H1 (cell line): ENCODE measurements at regions not wholly inside any gene's neighbourhood (a gene's known extent, or its start where the extent isn't known, plus 50 kb on each side); places are given as distances from the start of the nearest gene placed in this dataset.

ENCODE experiments used
- CTCF ChIA-PET: fragments of 300-600 bp; sonication (Branson Sonifier 250); formaldehyde crosslinking; loops from one replicate; lab custom pipeline; 2021; ENCODE audit not compliant: partially characterized antibody; lab: Charles Lee
- POLR2A ChIA-PET: fragments of 300-600 bp; sonication (Branson Sonifier 250); formaldehyde crosslinking; loops from one replicate; lab custom pipeline; 2021; ENCODE audit warnings: inconsistent platforms; ENCODE audit not compliant: partially characterized antibody; lab: Charles Lee
- DNase-seq, 2 experiments: peaks; one replicate each; pipeline versions ENCODE4 v3.0.0 to v3.0.0-alpha.2; 2010 to 2022; ENCODE audit warnings: low spot score in 2 of 2, low read depth in 1 of 2, mixed read lengths in 1 of 2
- FAIRE-seq: peaks from 2 replicates; lab custom pipeline; 2011; peaks lifted over from hg19 to GRCh38; lab: Jason Lieb, UNC
- H2AFZ ChIP-seq: 2 replicates; pipeline ENCODE4 v1.8.1; 2012; ENCODE audit warnings: low read length, inconsistent platforms
- H2AK5ac ChIP-seq: 2 replicates; pipeline ENCODE4 v1.6.1; 2013; ENCODE audit warnings: low read depth, low read length
- H2BK120ac ChIP-seq: replicated peaks from 2 replicates; pipeline ENCODE3; 2013; ENCODE audit warnings: low read depth, low read length, inconsistent platforms
- H2BK12ac ChIP-seq: 2 replicates; pipeline ENCODE4 v1.6.1; 2013; ENCODE audit warnings: low read depth, low read length
- H2BK15ac ChIP-seq: 2 replicates; pipeline ENCODE4 v1.6.1; 2013; ENCODE audit warnings: low read length
- H2BK20ac ChIP-seq: 2 replicates; pipeline ENCODE4 v1.6.1; 2013; ENCODE audit warnings: low read length
- H2BK5ac ChIP-seq: 2 replicates; pipeline ENCODE4 v1.6.1; 2013; ENCODE audit warnings: low read depth, low read length
- H3K14ac ChIP-seq: 2 replicates; pipeline ENCODE4 v1.6.1; 2013; ENCODE audit warnings: inconsistent platforms; ENCODE audit not compliant: insufficient read length
- H3K18ac ChIP-seq: 2 replicates; pipeline ENCODE4 v1.6.1; 2013; ENCODE audit warnings: low read length; ENCODE audit errors: extremely low read depth
- H3K23ac ChIP-seq: 2 replicates; pipeline ENCODE4 v1.6.1; 2013; ENCODE audit warnings: inconsistent platforms; ENCODE audit not compliant: insufficient read length
- H3K23me2 ChIP-seq: 2 replicates; pipeline ENCODE4 v1.6.1; 2013; ENCODE audit warnings: low read depth, low read length
- H3K27ac ChIP-seq: 2 replicates; pipeline ENCODE4 v1.6.1; 2011; ENCODE audit warnings: low read depth, low read length, inconsistent platforms
- H3K27me3 ChIP-seq, 4 experiments: replicated peaks in 1 of 4; 1 replicate in 1 of 4; 2 replicates in 3 of 4; pipeline versions ENCODE4 v1.6.1 to v1.8.1; 2011 to 2013; ENCODE audit warnings: low read length in 3 of 4, mild to moderate bottlenecking in 3 of 4, inconsistent platforms in 2 of 4, mixed read lengths in 2 of 4, moderate library complexity in 1 of 4; ENCODE audit not compliant: control insufficient read depth in 3 of 4, insufficient read depth in 3 of 4; ENCODE audit errors: extremely low read depth in 1 of 4
- H3K36me3 ChIP-seq, 4 experiments: 2 replicates each; pipeline versions ENCODE4 v1.6.1 to v1.8.1; 2011 to 2013; ENCODE audit warnings: mild to moderate bottlenecking in 4 of 4, low read length in 3 of 4, moderate library complexity in 2 of 4, control low read depth in 1 of 4, inconsistent platforms in 1 of 4; ENCODE audit not compliant: insufficient read depth in 4 of 4, control insufficient read depth in 2 of 4
- H3K4ac ChIP-seq: replicated peaks from 2 replicates; pipeline ENCODE3; 2013; ENCODE audit warnings: low read length, low read depth, mixed read lengths, inconsistent platforms; ENCODE audit not compliant: insufficient read length
- H3K4me1 ChIP-seq, 4 experiments: replicated peaks in 1 of 4; 1 replicate in 1 of 4; 2 replicates in 3 of 4; pipeline versions ENCODE4 v1.6.1 to v1.8.1; 2011 to 2013; ENCODE audit warnings: low read length in 3 of 4, inconsistent platforms in 2 of 4, mixed read lengths in 1 of 4; ENCODE audit not compliant: insufficient read depth in 4 of 4, control insufficient read depth in 3 of 4
- H3K4me2 ChIP-seq, 2 experiments: 2 replicates each; pipeline versions ENCODE4 v1.6.1 to v1.8.1; 2011 to 2013; ENCODE audit warnings: low read depth in 2 of 2, low read length in 2 of 2, control low read depth in 1 of 2, inconsistent platforms in 1 of 2, mild to moderate bottlenecking in 1 of 2; ENCODE audit not compliant: insufficient read depth in 1 of 2
- H3K4me3 ChIP-seq, 4 experiments: fragments of 200-600, 300-600 bp in 1 of 4; sonication (generic), shearing (Covaris generic), sonication (Bioruptor Twin) in 1 of 4; 2 replicates each; pipeline versions ENCODE4 v1.5.1 to v1.8.1; 2011 to 2016; ENCODE audit warnings: low read length in 4 of 4, low read depth in 3 of 4, control low read depth in 2 of 4, inconsistent platforms in 2 of 4, mild to moderate bottlenecking in 2 of 4, mixed read lengths in 1 of 4, moderate library complexity in 1 of 4; ENCODE audit not compliant: insufficient read depth in 2 of 4; ENCODE audit errors: extremely low read depth in 1 of 4
- H3K56ac ChIP-seq: replicated peaks from 2 replicates; pipeline ENCODE3; 2013; ENCODE audit warnings: low read depth, mild to moderate bottlenecking, mixed read lengths, low read length, inconsistent platforms; ENCODE audit not compliant: insufficient read length
- H3K79me1 ChIP-seq: 2 replicates; pipeline ENCODE4 v1.6.1; 2013; ENCODE audit warnings: low read depth, low read length, control low read depth
- H3K79me2 ChIP-seq, 2 experiments: 2 replicates each; pipeline versions ENCODE4 v1.6.1 to v1.8.1; 2012 to 2013; ENCODE audit warnings: low read length in 2 of 2, mild to moderate bottlenecking in 2 of 2, inconsistent platforms in 1 of 2; ENCODE audit not compliant: insufficient read depth in 2 of 2, control insufficient read depth in 1 of 2
- H3K9ac ChIP-seq, 4 experiments: replicated peaks in 1 of 4; 1 replicate in 1 of 4; 2 replicates in 3 of 4; pipeline versions ENCODE4 v1.6.1 to v1.8.1; 2011 to 2013; ENCODE audit warnings: low read depth in 3 of 4, low read length in 3 of 4, control low read depth in 2 of 4, mild to moderate bottlenecking in 2 of 4, moderate library complexity in 2 of 4, inconsistent platforms in 1 of 4; ENCODE audit errors: extremely low read depth in 1 of 4
- H3K9me3 ChIP-seq, 2 experiments: 2 replicates each; pipeline versions ENCODE4 v1.6.1 to v1.8.1; 2012 to 2013; ENCODE audit warnings: mild to moderate bottlenecking in 2 of 2, moderate library complexity in 2 of 2, control low read depth in 1 of 2, inconsistent platforms in 1 of 2, low read depth in 1 of 2, low read length in 1 of 2, mixed read lengths in 1 of 2; ENCODE audit not compliant: insufficient read depth in 2 of 2
- H4K20me1 ChIP-seq, 2 experiments: replicated peaks in 1 of 2; 2 replicates each; pipeline versions ENCODE3 to v1.8.1; 2011 to 2013; ENCODE audit warnings: inconsistent platforms in 2 of 2, low read length in 2 of 2, mild to moderate bottlenecking in 1 of 2; ENCODE audit not compliant: insufficient read depth in 2 of 2, control insufficient read depth in 1 of 2
- H4K5ac ChIP-seq: 2 replicates; pipeline ENCODE4 v1.6.1; 2013; ENCODE audit warnings: low read length, low read depth, mixed read lengths, inconsistent platforms; ENCODE audit not compliant: insufficient read length
- H4K8ac ChIP-seq: 2 replicates; pipeline ENCODE4 v1.8.0; 2013; ENCODE audit warnings: mild to moderate bottlenecking, moderate library complexity, low read length, inconsistent platforms; ENCODE audit not compliant: insufficient read depth; ENCODE audit errors: extremely low read depth
- H4K91ac ChIP-seq: replicated peaks from 2 replicates; pipeline ENCODE3; 2013; ENCODE audit warnings: low read length, mixed read lengths, inconsistent platforms; ENCODE audit not compliant: insufficient read length
- ATF2 ChIP-seq: IDR thresholded peaks from 2 replicates; pipeline ENCODE4 v1.6.1; 2012; ENCODE audit warnings: low read length, inconsistent platforms
- BCL11A ChIP-seq, 2 experiments: IDR thresholded peaks; one replicate each; pipeline ENCODE4 v1.6.1; 2011; ENCODE audit warnings: low read depth in 2 of 2, low read length in 2 of 2, mild to moderate bottlenecking in 2 of 2
- CBX8 ChIP-seq: fragments of 300-800, 300-1000 bp; sonication (generic); IDR thresholded peaks from 2 replicates; pipeline ENCODE4 v1.7.1; 2016; ENCODE audit warnings: low read depth, low read length, borderline replicate concordance
- CHD1 ChIP-seq: IDR thresholded peaks from 2 replicates; pipeline ENCODE4 v1.6.1; 2012; ENCODE audit warnings: low read depth, low read length, improper control_type of control experiment
- GABPA ChIP-seq: IDR thresholded peaks from 2 replicates; pipeline ENCODE4 v1.6.1; 2011; ENCODE audit warnings: mild to moderate bottlenecking, low read length, moderate library complexity, borderline replicate concordance; ENCODE audit not compliant: insufficient read depth
- SIN3A ChIP-seq, 2 experiments: IDR thresholded peaks in 1 of 2; conservative IDR thresholded peaks in 1 of 2; 2 replicates each; pipeline ENCODE4 v1.6.1; 2011 to 2012; ENCODE audit warnings: low read length in 2 of 2, improper control_type of control experiment in 1 of 2, low read depth in 1 of 2, mild to moderate bottlenecking in 1 of 2
- TCF12 ChIP-seq: IDR thresholded peaks from 2 replicates; pipeline ENCODE4 v1.6.1; 2011; ENCODE audit warnings: low read depth, mild to moderate bottlenecking, low read length
- TEAD4 ChIP-seq: IDR thresholded peaks from 2 replicates; pipeline ENCODE4 v1.6.1; 2012; ENCODE audit warnings: low read depth, low read length, inconsistent platforms, mixed read lengths
- WGBS, 2 experiments: shearing (Covaris generic) in 1 of 2; methylation state at CpG; one replicate each; pipeline versions ENCODE4 v1.1.6 to v1.1.7; 2013 to 2015; ENCODE audit warnings: low lambda C conversion rate in 2 of 2, mixed read lengths in 2 of 2, inconsistent platforms in 1 of 2, low coverage in 1 of 2, missing lambda C conversion rate in 1 of 2; ENCODE audit not compliant: insufficient replicate concordance in 2 of 2, insufficient coverage in 1 of 2, insufficient read length in 1 of 2; ENCODE audit errors: extremely low coverage in 1 of 2, missing lambda C conversion rate in 1 of 2; 5-methylcytosine and 5-hydroxymethylcytosine counted together

DNA sequence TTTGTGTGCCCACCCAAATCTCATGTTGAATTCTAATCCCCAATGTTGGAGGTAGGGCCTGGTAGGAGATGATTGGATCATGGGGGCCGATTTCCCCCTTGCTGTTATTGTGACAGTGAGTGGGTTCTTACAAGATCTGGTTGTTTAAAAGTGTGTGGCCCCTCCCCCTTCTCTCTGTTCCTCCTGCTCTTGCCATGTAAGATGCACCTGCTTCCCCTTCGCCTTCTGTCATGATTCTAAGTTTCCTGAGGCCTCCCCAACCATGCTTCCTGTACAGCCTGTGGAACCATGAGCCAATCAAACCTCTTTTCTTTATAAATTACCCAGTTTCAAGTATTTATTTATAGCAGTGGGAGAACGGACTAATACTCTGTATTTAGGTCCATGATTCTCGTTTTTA is 588.1 kb downstream of the DCDC2C start:
- H3K14ac ChIP-seq = no peak overlapping the region
- no peaks in the 10 kb centered on the region for H4K20me1 ChIP-seq
- H3K4me1 ChIP-seq = no peaks in the 10 kb centered on the region
- no peaks in the 10 kb centered on the region for H3K23me2 ChIP-seq
- CTCF ChIA-PET = no interaction called here
- no peaks in the 10 kb centered on the region for H3K79me1 ChIP-seq
- H3K4me3 ChIP-seq = no peak overlapping the region
- no peak overlapping the region for H2BK120ac ChIP-seq
- WGBS, 2 experiments = 79% methylated on average over 4 of the region's 4 CpGs; no CpG with 5 or more reads in 1 of the 2 experiments
- H4K5ac ChIP-seq = no peak overlapping the region
- no peak overlapping the region for H3K9ac ChIP-seq
- no peak overlapping the region for H2AFZ ChIP-seq
- H3K4ac ChIP-seq = no peak overlapping the region
- no peak overlapping the region for H2BK5ac ChIP-seq
- H2BK15ac ChIP-seq = no peak overlapping the region
- DNase-seq (no peak), FAIRE-seq (no peak)
- no peak overlapping the region for H3K27ac ChIP-seq
- no peak overlapping the region for H4K91ac ChIP-seq
- POLR2A ChIA-PET = no interaction called here
- H2BK20ac ChIP-seq = no peak overlapping the region
- H2BK12ac ChIP-seq = no peak overlapping the region
- H3K27me3 ChIP-seq = no peaks in the 10 kb centered on the region
- H3K4me2 ChIP-seq = no peak overlapping the region
- no peaks in the 10 kb centered on the region for H3K79me2 ChIP-seq
- no peaks in the 10 kb centered on the region for H3K36me3 ChIP-seq
- H3K23ac ChIP-seq = no peak overlapping the region
- H2AK5ac ChIP-seq = no peak overlapping the region
- no peak overlapping the region for H3K56ac ChIP-seq
- H3K18ac ChIP-seq = no peak overlapping the region
- no peaks in the 10 kb centered on the region for H3K9me3 ChIP-seq
- H4K8ac ChIP-seq = no peak overlapping the region
- TF ChIP-seq BCL11A (IDR thresholded peaks at IDR 0.05; ENCODE audit: low read depth in 2 of 2, low read length in 2 of 2) (no peak), TCF12 (no peak), TEAD4 (no peak), GABPA (no peak), CBX8 (no peak), SIN3A (conservative IDR thresholded peaks at IDR 0.05 in 1 of 2, IDR thresholded peaks at IDR 0.05 in 1 of 2; ENCODE audit: low read depth in 1 of 2, low read length in 2 of 2) (no peak), CHD1 (no peak), ATF2 (no peak)
